ENCODE measurements at regions not wholly inside any gene's neighbourhood (a gene's known extent, or its start where the extent isn't known, plus 50 kb on each side); places are given as distances from the start of the nearest gene placed in this dataset.

- H3K4me3 ChIP-seq = no peak overlapping the region
- H3K27me3 ChIP-seq = no peaks in the 10 kb centered on the region
- no peaks in the 10 kb centered on the region for H3K9me3 ChIP-seq
- H3K27ac ChIP-seq = no peak overlapping the region
- H3K4me1 ChIP-seq = no peaks in the 10 kb centered on the region
- TF ChIP-seq POLR2A (IDR thresholded peaks at IDR 0.05) = no peak
- TF ChIP-seq, protein P1, sequence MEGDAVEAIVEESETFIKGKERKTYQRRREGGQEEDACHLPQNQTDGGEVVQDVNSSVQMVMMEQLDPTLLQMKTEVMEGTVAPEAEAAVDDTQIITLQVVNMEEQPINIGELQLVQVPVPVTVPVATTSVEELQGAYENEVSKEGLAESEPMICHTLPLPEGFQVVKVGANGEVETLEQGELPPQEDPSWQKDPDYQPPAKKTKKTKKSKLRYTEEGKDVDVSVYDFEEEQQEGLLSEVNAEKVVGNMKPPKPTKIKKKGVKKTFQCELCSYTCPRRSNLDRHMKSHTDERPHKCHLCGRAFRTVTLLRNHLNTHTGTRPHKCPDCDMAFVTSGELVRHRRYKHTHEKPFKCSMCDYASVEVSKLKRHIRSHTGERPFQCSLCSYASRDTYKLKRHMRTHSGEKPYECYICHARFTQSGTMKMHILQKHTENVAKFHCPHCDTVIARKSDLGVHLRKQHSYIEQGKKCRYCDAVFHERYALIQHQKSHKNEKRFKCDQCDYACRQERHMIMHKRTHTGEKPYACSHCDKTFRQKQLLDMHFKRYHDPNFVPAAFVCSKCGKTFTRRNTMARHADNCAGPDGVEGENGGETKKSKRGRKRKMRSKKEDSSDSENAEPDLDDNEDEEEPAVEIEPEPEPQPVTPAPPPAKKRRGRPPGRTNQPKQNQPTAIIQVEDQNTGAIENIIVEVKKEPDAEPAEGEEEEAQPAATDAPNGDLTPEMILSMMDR (IDR thresholded peaks at IDR 0.05) = no peak
- no peak for DNase-seq
- H3K36me3 ChIP-seq = no peaks in the 10 kb centered on the region
These were observed 398.3 kb downstream of the PRDM5 start for GRCh38 chr4:120524237-120524636.

- no peaks in the 10 kb centered on the region for H3K36me3 ChIP-seq
- no peak overlapping the region for H3K4me3 ChIP-seq
- no peak for TF ChIP-seq POLR2A (IDR thresholded peaks at IDR 0.05)
- TF ChIP-seq, protein P1 (IDR thresholded peaks at IDR 0.05) = no peak
- H3K9me3 ChIP-seq = no peaks in the 10 kb centered on the region
- no peak overlapping the region for H3K27ac ChIP-seq
- no peaks in the 10 kb centered on the region for H3K4me1 ChIP-seq
- no peak for DNase-seq
- H3K27me3 ChIP-seq = no peaks in the 10 kb centered on the region
These were observed 401.8 kb downstream of the PRDM5 start for GRCh38 chr4:120520761-120521160.

DNA sequence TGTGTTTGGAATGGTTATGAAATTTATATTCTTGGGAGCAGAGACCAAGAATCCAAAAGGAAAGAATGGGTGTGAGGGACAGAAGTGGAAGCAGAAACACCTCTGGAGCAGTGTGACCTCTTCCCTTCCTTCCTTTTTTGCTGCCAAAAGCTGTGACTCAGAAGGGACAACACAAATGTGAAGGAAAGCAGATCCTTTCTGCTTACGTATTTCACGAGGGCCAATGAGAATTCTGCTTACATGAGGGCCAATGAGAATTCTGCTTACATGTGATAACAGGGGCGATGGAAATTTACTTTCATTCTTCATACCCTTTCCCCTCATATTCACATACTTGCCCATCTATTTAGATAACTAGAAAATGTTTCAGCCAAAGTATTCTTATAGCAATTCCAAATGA, 404.6 kb downstream of the PRDM5 start:
- Histone ChIP-seq H3K27ac (no peak overlapping the region), H3K4me1 (no peaks in the 10 kb centered on the region), H3K27me3 (no peaks in the 10 kb centered on the region), H3K36me3 (no peaks in the 10 kb centered on the region), H3K9me3 (no peaks in the 10 kb centered on the region), H3K4me3 (no peak overlapping the region)
- no peak for DNase-seq
- TF ChIP-seq, protein P1 (IDR thresholded peaks at IDR 0.05) = no peak
- TF ChIP-seq POLR2A (IDR thresholded peaks at IDR 0.05) = no peak

DNA sequence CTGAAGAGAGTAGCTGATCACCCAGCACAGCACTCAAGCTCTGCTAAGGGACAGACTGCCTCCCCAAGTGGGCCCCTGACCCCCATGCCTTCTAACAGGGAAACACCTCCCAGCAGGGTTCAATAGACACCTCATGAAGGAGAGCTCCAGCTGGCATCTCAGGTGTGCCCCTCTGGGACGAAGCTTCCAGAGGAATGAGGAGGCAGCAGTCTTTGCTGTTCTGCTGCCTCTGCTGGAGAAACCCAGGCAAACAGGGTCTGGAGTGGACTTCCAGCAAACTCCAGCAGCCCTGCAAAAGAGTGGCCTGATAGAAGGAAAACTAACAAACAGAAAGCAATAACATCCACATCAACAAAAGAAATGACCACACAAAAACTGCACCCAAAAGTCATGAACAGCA, 412.8 kb downstream of the PRDM5 start:
- H3K27ac ChIP-seq = no peak overlapping the region
- no peaks in the 10 kb centered on the region for H3K4me1 ChIP-seq
- no peaks in the 10 kb centered on the region for H3K36me3 ChIP-seq
- H3K4me3 ChIP-seq = no peak overlapping the region
- no peaks in the 10 kb centered on the region for H3K27me3 ChIP-seq
- no peak for TF ChIP-seq POLR2A (IDR thresholded peaks at IDR 0.05)
- TF ChIP-seq, protein P1 (IDR thresholded peaks at IDR 0.05) = no peak
- no peak for DNase-seq
- no peaks in the 10 kb centered on the region for H3K9me3 ChIP-seq

- Histone ChIP-seq H3K27ac (no peak overlapping the region), H3K9me3 (no peaks in the 10 kb centered on the region), H3K4me1 (no peaks in the 10 kb centered on the region), H3K4me3 (no peak overlapping the region), H3K27me3 (no peaks in the 10 kb centered on the region), H3K36me3 (no peaks in the 10 kb centered on the region)
- DNase-seq = no peak
- TF ChIP-seq, protein P1 (IDR thresholded peaks at IDR 0.05) = no peak
- TF ChIP-seq POLR2A (IDR thresholded peaks at IDR 0.05) = no peak
These were observed 413.3 kb downstream of the PRDM5 start for GRCh38 chr4:120509222-120509621.

GRCh38 chr4:120508036-120508435, 414.5 kb downstream of the PRDM5 start:
- Histone ChIP-seq H3K27ac (no peak overlapping the region), H3K9me3 (no peaks in the 10 kb centered on the region), H3K4me1 (no peaks in the 10 kb centered on the region), H3K27me3 (no peaks in the 10 kb centered on the region), H3K4me3 (no peak overlapping the region), H3K36me3 (no peaks in the 10 kb centered on the region)
- DNase-seq = no peak
- TF ChIP-seq, protein P1 (IDR thresholded peaks at IDR 0.05) = no peak
